BE2C (cell line): ENCODE measurements at regions not wholly inside any gene's neighbourhood (a gene's known extent, or its start where the extent isn't known, plus 50 kb on each side); places are given as distances from the start of the nearest gene placed in this dataset.

Experiments
- DNase-seq: peaks from one replicate; pipeline ENCODE4 v3.0.0-alpha.2; 2020
- H3K27me3 ChIP-seq: fragments of 250-450 bp; sonication (Bioruptor Pico); 2 replicates; pipeline ENCODE4 v1.5.1; 2020; ENCODE audit warnings: mild to moderate bottlenecking
- H3K36me3 ChIP-seq: fragments of 250-450 bp; sonication (Bioruptor Pico); 2 replicates; pipeline ENCODE4 v1.5.1; 2020; ENCODE audit warnings: mild to moderate bottlenecking
- H3K4me1 ChIP-seq: fragments of 250-450 bp; sonication (Bioruptor Pico); 2 replicates; pipeline ENCODE4 v1.5.1; 2020
- H3K4me3 ChIP-seq: 2 replicates; pipeline ENCODE4 v1.5.1; 2011; ENCODE audit warnings: low read depth, low read length
- H3K9me3 ChIP-seq: fragments of 250-450 bp; sonication (Bioruptor Pico); 2 replicates; pipeline ENCODE4 v1.5.1; 2020
- CTCF ChIP-seq: IDR thresholded peaks from 2 replicates; pipeline ENCODE4 v1.5.1; 2012; ENCODE audit warnings: mild to moderate bottlenecking, low read depth, low read length

- no peak for DNase-seq
- no peaks in the 10 kb centered on the region for H3K36me3 ChIP-seq
- no peak for TF ChIP-seq CTCF
Observed at GRCh38 chr21:35127851-35128250, 78.7 kb upstream of the RUNX1 start.

GRCh38 chr21:35127026-35127425, 77.9 kb upstream of the RUNX1 start:
- no peak overlapping the region for H3K4me3 ChIP-seq
- no peaks in the 10 kb centered on the region; the same call in 1 of the 2 replicates for H3K9me3 ChIP-seq
- no peak for DNase-seq
- no peak for TF ChIP-seq CTCF
- H3K36me3 ChIP-seq = no peaks in the 10 kb centered on the region
- H3K4me1 ChIP-seq = no peaks in the 10 kb centered on the region
- no peaks in the 10 kb centered on the region for H3K27me3 ChIP-seq

More at GRCh38 chr21:35127851-35128250, 78.7 kb upstream of the RUNX1 start:
- Histone ChIP-seq H3K27me3 (no peaks in the 10 kb centered on the region), H3K9me3 (no peaks in the 10 kb centered on the region; the same call in 1 of the 2 replicates), H3K4me3 (no peak overlapping the region), H3K4me1 (no peaks in the 10 kb centered on the region)

- H3K4me1 ChIP-seq = no peaks in the 10 kb centered on the region
- H3K27me3 ChIP-seq = no peaks in the 10 kb centered on the region
- no peak for TF ChIP-seq CTCF
- no peaks in the 10 kb centered on the region; the same call in 1 of the 2 replicates for H3K9me3 ChIP-seq
- H3K36me3 ChIP-seq = no peaks in the 10 kb centered on the region
- H3K4me3 ChIP-seq = no peak overlapping the region
- no peak for DNase-seq
Observed at GRCh38 chr21:35120631-35121180, 71.6 kb upstream of the RUNX1 start.

- Histone ChIP-seq H3K36me3 (no peaks in the 10 kb centered on the region), H3K4me1 (no peaks in the 10 kb centered on the region), H3K27me3 (no peaks in the 10 kb centered on the region), H3K9me3 (no peaks in the 10 kb centered on the region; the same call in 1 of the 2 replicates), H3K4me3 (no peak overlapping the region)
- TF ChIP-seq CTCF = no peak
- no peak for DNase-seq
Observed at GRCh38 chr21:35119501-35120047, 70.5 kb upstream of the RUNX1 start.

- no peaks in the 10 kb centered on the region for H3K27me3 ChIP-seq
Observed at GRCh38 chr21:35116777-35117176, 67.7 kb upstream of the RUNX1 start.

More at GRCh38 chr21:35116777-35117176, 67.7 kb upstream of the RUNX1 start:
- Histone ChIP-seq H3K36me3 (no peaks in the 10 kb centered on the region), H3K4me3 (no peak overlapping the region), H3K4me1 (no peaks in the 10 kb centered on the region), H3K9me3 (no peaks in the 10 kb centered on the region; the same call in 1 of the 2 replicates)
- no peak for TF ChIP-seq CTCF
- no peak for DNase-seq
